SW 1271 (cell line): ENCODE measurements at regions not wholly inside any gene's neighbourhood (a gene's known extent, or its start where the extent isn't known, plus 50 kb on each side); places are given as distances from the start of the nearest gene placed in this dataset.

Source experiments
- DNase-seq, 2 experiments: peaks; one replicate each; lab custom pipeline; 2025; lab: John Stamatoyannopoulos, UW

- DNase-seq, result no peak
Observed at GRCh38 chr5:29414681-29415080, 1778.8 kb upstream of the CDH6 start.

GRCh38 chr5:29412979-29413378 is 1780.5 kb upstream of the CDH6 start:
- DNase-seq, result no peak

DNA sequence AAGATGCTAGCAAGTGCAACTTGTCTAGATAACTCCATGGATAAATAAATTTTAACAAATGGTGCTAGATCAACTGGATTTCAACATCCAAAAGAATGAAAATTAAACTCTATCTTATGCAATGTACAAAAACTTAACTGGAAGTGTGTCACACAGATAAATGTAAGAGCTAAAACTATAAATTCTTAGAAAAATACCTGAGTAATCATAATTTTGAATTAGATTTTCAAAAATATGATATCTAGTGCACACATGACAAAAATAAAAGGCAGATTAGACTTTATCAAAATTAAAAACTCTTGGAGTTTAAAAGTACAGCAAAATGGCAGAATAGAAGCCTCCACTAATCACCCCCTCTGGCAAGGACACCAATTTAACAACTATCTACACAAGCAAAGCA is 1791.2 kb upstream of the CDH6 start:
- DNase-seq, result no peak

- DNase-seq, result no peak
Observed at GRCh38 chr5:29389993-29390392, 1803.5 kb upstream of the CDH6 start.

GRCh38 chr5:29387384-29387783 is 1806.1 kb upstream of the CDH6 start:
- DNase-seq, result no peak

DNA sequence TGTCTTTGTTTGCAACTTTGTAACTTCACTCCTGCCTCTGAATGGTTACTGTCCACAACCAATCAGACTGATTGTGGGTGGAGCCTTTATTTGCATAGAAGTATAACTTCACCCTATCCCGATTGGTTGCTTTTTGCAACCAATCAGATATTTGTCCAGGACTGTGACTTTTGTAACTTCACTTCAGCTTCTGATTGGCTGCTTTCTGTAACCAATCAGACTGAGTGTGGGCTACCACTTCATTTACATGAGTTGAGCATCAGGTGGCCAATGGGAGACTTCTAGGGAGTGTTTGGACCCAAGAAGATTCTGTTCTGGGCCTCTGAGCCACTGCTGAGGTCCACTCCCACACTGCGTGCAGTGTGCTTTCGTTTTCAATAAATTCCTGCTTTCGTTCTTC is 1810.7 kb upstream of the CDH6 start:
- no peak for DNase-seq

DNA sequence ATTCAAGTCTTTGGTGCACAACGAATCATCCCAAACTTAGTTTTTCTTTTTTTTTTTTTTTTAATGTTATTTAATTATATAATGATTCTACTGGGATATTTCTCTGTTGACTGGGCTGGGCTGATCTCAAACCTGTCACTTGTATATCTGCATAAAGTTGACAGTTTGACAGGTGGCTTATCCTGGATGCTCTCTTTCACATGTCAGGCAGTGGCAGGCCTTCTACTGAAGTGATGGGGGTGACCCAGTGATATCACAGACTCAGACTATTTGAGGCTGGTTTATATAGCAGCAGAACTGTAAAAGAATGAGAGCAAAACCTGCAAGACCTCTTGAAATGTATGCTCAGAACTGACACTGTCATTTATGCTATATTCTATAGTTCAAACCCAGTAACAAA is 1813.5 kb upstream of the CDH6 start:
- no peak for DNase-seq

GRCh38 chr5:29379619-29380018 is 1813.9 kb upstream of the CDH6 start:
- no peak for DNase-seq

- DNase-seq, result no peak
Observed at GRCh38 chr5:29378104-29378503, 1815.4 kb upstream of the CDH6 start.

DNA sequence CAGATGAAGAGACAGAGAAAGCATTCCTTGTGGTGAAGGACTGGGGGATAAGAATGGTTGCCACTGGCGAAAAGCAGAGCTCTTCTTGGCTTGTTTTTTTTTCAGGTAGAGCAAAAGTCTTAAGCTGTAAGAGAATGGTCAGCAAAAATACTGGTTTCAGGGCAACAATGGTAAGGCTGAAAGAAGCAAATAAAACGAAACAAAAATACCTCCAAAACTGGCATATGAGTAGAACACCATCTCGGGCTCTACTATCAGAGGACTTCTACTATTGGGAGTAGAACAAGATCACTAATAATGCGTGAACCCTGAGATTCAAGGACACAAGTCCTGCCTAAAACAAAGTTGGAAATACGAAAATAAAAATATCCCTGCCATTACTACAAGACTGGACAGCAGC is 1823.2 kb upstream of the CDH6 start:
- no peak for DNase-seq

DNA sequence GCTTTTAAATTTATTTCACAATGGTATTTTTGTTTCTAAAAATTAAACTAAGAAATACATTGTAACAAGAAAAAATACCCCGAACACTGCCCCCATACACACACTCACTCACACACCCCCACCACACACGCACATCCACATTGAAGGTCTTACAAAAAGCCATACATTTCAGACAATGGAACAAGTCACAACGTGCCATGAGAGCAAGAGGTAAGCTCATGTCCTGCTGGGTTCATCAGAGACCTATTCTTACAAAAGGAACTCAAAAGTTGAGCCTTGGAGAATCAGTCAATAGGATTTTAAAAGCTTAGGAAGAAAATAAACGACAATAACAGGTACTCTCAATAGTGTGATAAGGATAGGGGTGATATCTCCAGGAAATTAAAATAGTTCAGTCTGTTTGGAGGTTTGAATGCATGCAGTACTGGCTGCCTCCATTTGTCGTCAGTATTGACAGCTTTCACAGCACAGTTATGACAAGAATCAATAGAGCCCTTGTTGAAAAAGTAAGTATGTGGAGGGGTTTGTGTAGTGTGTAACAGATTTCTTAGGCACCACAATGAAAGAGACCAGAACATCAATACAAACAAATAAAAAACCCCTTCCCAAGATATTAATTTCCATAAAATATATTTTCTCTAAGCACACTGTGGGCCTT is 1826.2 kb upstream of the CDH6 start:
- DNase-seq, result no peak

DNA sequence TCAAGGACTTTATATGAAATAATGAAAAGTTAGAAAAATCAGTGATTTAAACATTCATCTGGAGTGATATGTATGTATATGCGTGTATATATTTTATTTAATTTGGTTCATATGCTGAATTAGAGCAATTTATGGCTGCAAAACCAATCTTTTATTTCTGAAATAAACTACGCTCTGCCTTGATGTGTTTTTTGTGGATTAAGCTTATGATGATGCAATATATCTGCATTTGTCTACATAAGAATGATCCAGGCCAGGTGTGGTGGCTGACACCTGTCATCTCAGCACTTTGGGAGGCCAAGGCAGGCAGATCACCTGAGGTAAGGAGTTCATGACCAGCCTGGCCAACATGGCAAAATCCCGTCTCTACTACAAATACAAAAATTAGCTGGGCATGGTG is 1842.3 kb upstream of the CDH6 start:
- DNase-seq, result no peak

- DNase-seq, result no peak
Observed at GRCh38 chr5:29337030-29337429, 1856.5 kb upstream of the CDH6 start.

DNA sequence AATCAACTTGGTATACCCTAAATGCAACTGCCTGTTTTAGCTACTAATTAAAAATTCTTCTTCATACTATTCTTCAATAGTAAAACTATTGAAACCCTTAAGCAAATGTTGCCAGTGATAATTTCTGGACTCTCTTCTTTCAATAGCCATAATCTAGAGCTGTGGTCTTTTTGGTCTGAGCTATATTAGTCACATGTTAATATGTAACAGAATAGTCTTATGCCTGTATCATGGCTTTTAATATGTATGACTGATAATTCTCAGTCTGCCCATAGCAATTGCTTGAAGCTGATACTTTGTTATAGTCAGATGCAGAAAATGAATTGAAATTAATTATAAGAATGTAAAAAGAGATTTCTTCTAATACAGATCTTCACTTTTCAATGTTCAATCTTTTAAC is 1871.9 kb upstream of the CDH6 start:
- DNase-seq, result no peak

DNA sequence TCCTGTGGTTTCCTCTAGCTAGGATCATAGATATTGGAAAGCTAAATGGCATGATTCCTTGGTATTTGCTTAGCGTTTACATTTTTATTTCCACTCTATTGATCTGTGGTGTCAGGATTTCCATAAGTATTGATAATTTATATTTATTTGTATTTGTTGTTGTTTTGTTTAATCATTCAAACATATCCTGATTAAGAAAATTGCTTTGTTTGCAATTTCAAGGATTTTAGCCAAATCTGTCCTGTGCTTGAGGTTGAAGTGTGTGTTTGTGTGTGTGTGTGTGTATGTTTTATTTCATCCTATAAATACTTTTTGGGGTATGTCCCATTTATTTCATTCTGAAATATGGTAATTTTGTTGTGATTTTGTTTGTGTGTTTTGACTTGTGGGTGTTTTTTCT is 1884.1 kb upstream of the CDH6 start:
- no peak for DNase-seq

GRCh38 chr5:29307478-29307877 is 1886.0 kb upstream of the CDH6 start:
- no peak for DNase-seq

- DNase-seq, result no peak
Observed at GRCh38 chr5:29304545-29304944, 1888.9 kb upstream of the CDH6 start.

DNA sequence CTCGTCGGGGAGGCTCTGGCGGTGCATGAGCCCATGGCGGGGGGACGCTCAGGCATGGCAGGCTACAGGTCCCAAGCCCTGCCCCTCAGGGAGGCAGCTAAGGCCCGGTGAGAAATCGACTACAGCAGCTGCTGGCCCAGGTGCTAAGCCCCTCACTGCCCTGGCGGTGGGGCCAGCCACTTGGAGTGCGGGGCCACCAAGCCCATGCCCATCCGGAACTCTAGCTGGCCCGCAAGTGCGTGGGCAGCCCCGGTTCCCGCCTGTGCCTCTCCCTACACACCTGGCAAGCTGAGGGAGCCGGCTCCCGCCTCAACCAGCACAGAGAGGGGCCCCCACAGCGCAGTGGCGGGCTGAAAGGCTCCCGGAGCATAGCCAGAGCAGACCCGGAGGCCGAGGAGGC is 1896.9 kb upstream of the CDH6 start:
- DNase-seq, result no peak

GRCh38 chr5:29277642-29278041 is 1915.8 kb upstream of the CDH6 start:
- no peak for DNase-seq

- DNase-seq, result no peak
Observed at GRCh38 chr5:29276371-29276770, 1917.1 kb upstream of the CDH6 start.

DNA sequence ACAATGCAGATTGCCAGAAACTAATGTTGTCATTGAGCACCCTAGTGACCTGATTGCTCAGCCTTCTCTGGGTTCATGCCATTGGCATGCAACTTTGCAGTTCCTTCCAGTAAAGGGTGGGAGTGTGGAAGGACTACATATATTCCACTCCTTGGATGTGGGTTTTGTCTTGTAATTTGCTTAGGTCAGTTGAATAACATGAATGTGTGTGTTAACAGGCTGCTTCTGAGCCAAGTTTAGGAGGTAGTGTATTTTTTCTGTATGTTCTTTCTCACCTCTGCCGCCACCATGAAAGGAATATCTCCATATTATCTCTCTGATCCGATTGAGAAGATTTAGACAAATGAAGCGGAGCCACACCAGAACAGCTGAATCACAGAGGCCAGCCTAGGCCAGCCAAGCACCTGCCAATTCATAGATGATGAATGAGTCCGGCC is 1929.6 kb upstream of the CDH6 start:
- DNase-seq, result no peak

DNA sequence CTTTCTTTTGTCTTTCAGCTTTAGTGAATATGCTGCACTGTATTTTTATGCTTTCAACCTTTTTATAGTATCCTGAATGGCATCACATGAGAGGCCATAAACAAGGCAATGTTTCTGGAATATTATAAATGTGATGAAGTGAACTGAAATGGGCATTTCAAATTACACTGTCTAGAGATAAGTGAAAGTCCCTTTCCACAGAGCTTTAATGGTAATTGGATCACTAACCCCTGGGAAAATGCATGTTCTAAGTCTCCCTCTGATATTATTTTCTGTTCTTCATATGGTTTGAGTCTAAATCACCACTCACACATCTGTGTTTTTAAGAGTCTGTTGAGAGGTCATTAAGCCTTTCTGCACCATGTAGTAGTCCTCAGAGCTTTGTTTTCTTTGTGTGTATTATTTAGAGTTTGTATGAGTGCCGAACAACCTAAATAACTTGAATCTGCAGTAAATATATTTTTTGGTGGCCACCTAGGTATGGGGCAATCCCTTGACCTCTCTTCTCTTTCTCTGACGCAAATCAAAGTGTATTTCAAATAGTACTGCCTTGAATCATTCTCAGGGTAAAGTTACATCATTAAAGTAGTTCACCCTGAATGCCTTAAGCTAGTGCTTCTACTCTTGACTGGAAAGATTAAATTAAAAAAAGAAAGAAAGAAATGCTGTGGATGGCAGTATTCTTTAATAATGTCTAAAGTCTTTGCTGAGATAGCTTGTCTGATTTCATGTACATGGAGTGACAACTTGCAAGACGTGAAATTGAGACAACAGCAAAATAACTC is 1931.0 kb upstream of the CDH6 start:
- DNase-seq, result no peak

- DNase-seq, result no peak
Observed at GRCh38 chr5:29261213-29261612, 1932.3 kb upstream of the CDH6 start.

DNA sequence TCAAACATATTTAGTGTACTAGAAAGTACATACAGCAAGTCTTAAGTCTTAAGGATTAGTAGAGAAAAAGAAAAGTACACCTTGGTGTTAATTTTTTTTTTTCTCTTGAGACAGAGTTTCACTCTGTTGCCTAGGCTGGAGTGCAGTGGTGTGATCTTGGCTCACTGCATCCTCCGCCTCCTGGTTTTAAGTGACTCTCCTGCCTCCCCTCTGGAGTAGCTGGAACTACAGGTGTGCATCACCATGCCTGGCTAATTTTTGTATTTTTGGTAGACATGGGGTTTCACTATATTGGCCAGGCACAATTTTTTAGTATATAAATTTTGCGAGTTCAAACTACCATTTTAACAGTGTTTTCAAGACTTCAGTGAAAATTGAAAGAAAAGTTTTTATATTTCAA is 1941.1 kb upstream of the CDH6 start:
- DNase-seq, result no peak
